Chondrocyte (in vitro differentiated cells): ENCODE measurements at regions not wholly inside any gene's neighbourhood (a gene's known extent, or its start where the extent isn't known, plus 50 kb on each side); places are given as distances from the start of the nearest gene placed in this dataset.

Source experiments
- DNase-seq: peaks from one replicate; pipeline ENCODE4 v3.0.0; 2021; ENCODE audit warnings: mixed read lengths, low spot score
- H3K27ac Mint-ChIP-seq: one replicate; pipeline ENCODE4 v1.8.0; 2021; ENCODE audit warnings: mild to moderate bottlenecking, moderate library complexity, mixed read lengths; ENCODE audit not compliant: unreplicated experiment
- H3K27me3 Mint-ChIP-seq: 2 replicates; pipeline ENCODE4 v1.8.0; 2021; ENCODE audit warnings: low read depth, mixed read lengths
- H3K36me3 Mint-ChIP-seq: 2 replicates; pipeline ENCODE4 v1.8.0; 2021; ENCODE audit warnings: low read depth, mixed read lengths
- H3K4me1 Mint-ChIP-seq: 2 replicates; pipeline ENCODE4 v1.8.0; 2021; ENCODE audit warnings: low read depth, mild to moderate bottlenecking, mixed read lengths
- H3K4me3 Mint-ChIP-seq: one replicate; pipeline ENCODE4 v1.8.0; 2021; ENCODE audit warnings: mild to moderate bottlenecking, moderate library complexity, mixed read lengths; ENCODE audit not compliant: unreplicated experiment
- H3K9me3 Mint-ChIP-seq: 2 replicates; pipeline ENCODE4 v1.8.0; 2021; ENCODE audit warnings: low read depth, mixed read lengths
- CTCF ChIP-seq: fragments of 200-600 bp; sonication (generic); IDR thresholded peaks from 2 replicates; pipeline ENCODE4 v1.5.0; 2021; ENCODE audit warnings: antibody characterized with exemption, mild to moderate bottlenecking, moderate library complexity

- no peak for TF ChIP-seq CTCF
- DNase-seq: no peak
- Mint-ChIP-seq H3K4me1 (peaks cover 3% of the 10 kb centered on the region), H3K4me3 (no peak overlapping the region), H3K27ac (no peak overlapping the region), H3K36me3 (no peaks in the 10 kb centered on the region), H3K27me3 (no peaks in the 10 kb centered on the region), H3K9me3 (no peaks in the 10 kb centered on the region)
These were observed 236.1 kb downstream of the QDPR start for GRCh38 chr4:17275836-17276235.

DNA sequence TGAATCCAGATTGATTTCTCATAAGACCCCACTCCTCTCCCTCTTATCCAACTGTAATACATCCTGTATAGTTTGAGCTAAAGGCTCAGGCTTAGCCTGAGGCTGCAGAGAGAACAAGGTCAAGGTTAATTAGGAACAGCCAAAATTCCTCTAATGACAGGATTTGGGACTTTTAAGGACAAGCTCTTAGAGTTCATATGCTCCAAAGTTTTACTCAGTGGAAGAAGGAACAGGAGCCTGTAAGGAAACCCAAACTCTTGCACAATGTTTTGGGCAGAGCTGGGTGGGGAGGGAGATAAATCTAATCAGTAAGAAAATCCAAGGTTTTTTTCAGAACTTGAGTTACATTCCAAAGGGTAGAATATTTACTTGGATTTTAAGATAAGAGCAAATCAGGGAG lies 238.8 kb downstream of the QDPR start:
- no peak for DNase-seq
- Mint-ChIP-seq H3K27me3 (peaks cover 20% of the 10 kb centered on the region), H3K36me3 (no peaks in the 10 kb centered on the region), H3K9me3 (no peaks in the 10 kb centered on the region), H3K4me3 (no peak overlapping the region), H3K27ac (no peak overlapping the region), H3K4me1 (peaks cover 3% of the 10 kb centered on the region)
- no peak for TF ChIP-seq CTCF

- DNase-seq: no peak
- Mint-ChIP-seq H3K27ac (no peak overlapping the region), H3K9me3 (no peaks in the 10 kb centered on the region), H3K4me1 (peaks cover 3% of the 10 kb centered on the region), H3K4me3 (no peak overlapping the region), H3K36me3 (no peaks in the 10 kb centered on the region), H3K27me3 (peaks cover 26% of the 10 kb centered on the region)
- TF ChIP-seq CTCF: no peak
These were observed 239.7 kb downstream of the QDPR start for GRCh38 chr4:17272154-17272553.

DNA sequence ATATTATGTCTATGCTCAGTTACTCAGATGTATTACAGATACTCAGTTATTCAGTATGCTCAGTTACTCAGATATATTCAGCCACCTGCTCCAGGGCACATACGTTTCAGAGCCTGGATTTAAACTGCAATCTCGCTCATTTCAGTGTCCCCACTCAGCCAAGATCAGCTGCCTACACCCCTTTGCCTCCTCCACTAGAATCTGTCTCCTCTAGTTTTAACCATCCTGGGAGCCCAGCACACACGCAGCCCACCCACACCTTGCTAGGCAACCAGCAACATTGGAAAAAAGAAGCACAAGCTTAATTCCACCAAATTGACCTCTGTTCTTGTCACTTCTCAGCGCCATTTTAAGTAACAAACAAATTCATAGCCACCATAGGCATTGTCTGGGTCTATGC lies 246.2 kb downstream of the QDPR start:
- TF ChIP-seq CTCF: no peak
- no peaks in the 10 kb centered on the region for H3K9me3 Mint-ChIP-seq
- H3K27ac Mint-ChIP-seq: no peak overlapping the region
- peaks cover 35% of the 10 kb centered on the region for H3K27me3 Mint-ChIP-seq
- DNase-seq: no peak
- H3K36me3 Mint-ChIP-seq: no peaks in the 10 kb centered on the region
- no peaks in the 10 kb centered on the region for H3K4me1 Mint-ChIP-seq
- H3K4me3 Mint-ChIP-seq: no peak overlapping the region

- H3K27me3 Mint-ChIP-seq: peaks cover 32% of the 10 kb centered on the region
- no peaks in the 10 kb centered on the region for H3K4me1 Mint-ChIP-seq
- H3K4me3 Mint-ChIP-seq: no peak overlapping the region
- H3K36me3 Mint-ChIP-seq: no peaks in the 10 kb centered on the region
- DNase-seq: no peak
- no peak overlapping the region for H3K27ac Mint-ChIP-seq
- TF ChIP-seq CTCF: no peak
- H3K9me3 Mint-ChIP-seq: no peaks in the 10 kb centered on the region
These were observed 246.8 kb downstream of the QDPR start for GRCh38 chr4:17265139-17265538.
